ENCODE measurements at regions not wholly inside any gene's neighbourhood (a gene's known extent, or its start where the extent isn't known, plus 50 kb on each side); places are given as distances from the start of the nearest gene placed in this dataset.

DNA sequence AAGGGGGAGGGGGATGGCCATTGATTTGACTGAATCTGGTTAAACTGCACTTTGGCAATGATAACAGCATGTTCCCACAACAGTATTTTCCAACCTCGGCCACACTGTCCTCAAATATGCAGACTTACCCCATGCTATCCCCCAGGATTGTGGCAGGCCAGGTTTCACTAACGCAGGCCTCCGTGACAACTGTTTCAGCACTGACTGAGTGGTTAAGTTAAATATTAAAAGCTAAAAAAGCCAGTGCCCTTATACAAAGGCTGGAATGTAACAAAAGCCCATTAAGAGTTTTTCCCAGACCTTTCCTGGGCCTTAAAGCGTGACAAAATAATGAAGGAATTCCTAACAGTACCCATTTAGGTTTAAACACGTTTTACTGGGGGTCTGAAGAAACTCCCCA lies 202.9 kb downstream of the USP25 start:
- TF ChIP-seq, protein P1, sequence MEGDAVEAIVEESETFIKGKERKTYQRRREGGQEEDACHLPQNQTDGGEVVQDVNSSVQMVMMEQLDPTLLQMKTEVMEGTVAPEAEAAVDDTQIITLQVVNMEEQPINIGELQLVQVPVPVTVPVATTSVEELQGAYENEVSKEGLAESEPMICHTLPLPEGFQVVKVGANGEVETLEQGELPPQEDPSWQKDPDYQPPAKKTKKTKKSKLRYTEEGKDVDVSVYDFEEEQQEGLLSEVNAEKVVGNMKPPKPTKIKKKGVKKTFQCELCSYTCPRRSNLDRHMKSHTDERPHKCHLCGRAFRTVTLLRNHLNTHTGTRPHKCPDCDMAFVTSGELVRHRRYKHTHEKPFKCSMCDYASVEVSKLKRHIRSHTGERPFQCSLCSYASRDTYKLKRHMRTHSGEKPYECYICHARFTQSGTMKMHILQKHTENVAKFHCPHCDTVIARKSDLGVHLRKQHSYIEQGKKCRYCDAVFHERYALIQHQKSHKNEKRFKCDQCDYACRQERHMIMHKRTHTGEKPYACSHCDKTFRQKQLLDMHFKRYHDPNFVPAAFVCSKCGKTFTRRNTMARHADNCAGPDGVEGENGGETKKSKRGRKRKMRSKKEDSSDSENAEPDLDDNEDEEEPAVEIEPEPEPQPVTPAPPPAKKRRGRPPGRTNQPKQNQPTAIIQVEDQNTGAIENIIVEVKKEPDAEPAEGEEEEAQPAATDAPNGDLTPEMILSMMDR (IDR thresholded peaks at IDR 0.05; ENCODE audit: poor library complexity, severe bottlenecking): no peak
- no peaks in the 10 kb centered on the region for H3K9me3 ChIP-seq (ENCODE audit: severe bottlenecking)
- no peak for DNase-seq (ENCODE audit: low spot score)

DNA sequence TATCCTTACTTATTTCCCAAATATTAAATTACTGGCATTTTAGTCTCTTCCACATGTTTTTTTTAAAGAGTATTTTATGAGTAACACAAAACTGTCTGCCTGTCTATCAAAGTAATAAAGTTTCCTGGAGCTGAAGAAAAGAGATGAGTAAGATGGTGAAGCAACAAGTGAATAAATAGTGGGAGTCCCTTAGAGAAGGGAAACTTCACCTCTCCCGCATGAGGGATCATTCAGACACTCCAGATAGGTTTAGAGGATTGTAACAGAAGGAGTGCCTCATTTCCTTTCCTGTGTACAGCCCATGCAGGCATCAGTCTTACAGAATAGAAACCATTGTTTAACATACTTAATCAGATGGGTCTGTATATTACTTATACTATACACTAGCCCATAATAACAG lies 205.7 kb downstream of the USP25 start:
- TF ChIP-seq, protein P1 (IDR thresholded peaks at IDR 0.05; ENCODE audit: poor library complexity, severe bottlenecking): no peak
- Histone ChIP-seq H3K27me3 (ENCODE audit: insufficient read depth, poor library complexity, severe bottlenecking) (no peaks in the 10 kb centered on the region), H3K4me3 (ENCODE audit: severe bottlenecking) (no peak overlapping the region), H3K4me1 (ENCODE audit: insufficient read depth, poor library complexity, severe bottlenecking) (no peaks in the 10 kb centered on the region), H3K9me3 (ENCODE audit: severe bottlenecking) (no peaks in the 10 kb centered on the region), H3K36me3 (ENCODE audit: low read depth) (no peaks in the 10 kb centered on the region), H3K27ac (ENCODE audit: poor library complexity, severe bottlenecking) (no peak overlapping the region)
- ATAC-seq (ENCODE audit: low read depth): peak; percentile 27; the same call in 1 of the 3 replicates
- no peak for DNase-seq (ENCODE audit: low spot score)

More for the DNA sequence above, 202.9 kb downstream of the USP25 start:
- ATAC-seq (ENCODE audit: low read depth): no peak
- H3K4me1 ChIP-seq (ENCODE audit: insufficient read depth, poor library complexity, severe bottlenecking): no peaks in the 10 kb centered on the region
- H3K27me3 ChIP-seq (ENCODE audit: insufficient read depth, poor library complexity, severe bottlenecking): no peaks in the 10 kb centered on the region
- H3K27ac ChIP-seq (ENCODE audit: poor library complexity, severe bottlenecking): no peak overlapping the region
- no peaks in the 10 kb centered on the region for H3K36me3 ChIP-seq (ENCODE audit: low read depth)
- no peak overlapping the region for H3K4me3 ChIP-seq (ENCODE audit: severe bottlenecking)

DNA sequence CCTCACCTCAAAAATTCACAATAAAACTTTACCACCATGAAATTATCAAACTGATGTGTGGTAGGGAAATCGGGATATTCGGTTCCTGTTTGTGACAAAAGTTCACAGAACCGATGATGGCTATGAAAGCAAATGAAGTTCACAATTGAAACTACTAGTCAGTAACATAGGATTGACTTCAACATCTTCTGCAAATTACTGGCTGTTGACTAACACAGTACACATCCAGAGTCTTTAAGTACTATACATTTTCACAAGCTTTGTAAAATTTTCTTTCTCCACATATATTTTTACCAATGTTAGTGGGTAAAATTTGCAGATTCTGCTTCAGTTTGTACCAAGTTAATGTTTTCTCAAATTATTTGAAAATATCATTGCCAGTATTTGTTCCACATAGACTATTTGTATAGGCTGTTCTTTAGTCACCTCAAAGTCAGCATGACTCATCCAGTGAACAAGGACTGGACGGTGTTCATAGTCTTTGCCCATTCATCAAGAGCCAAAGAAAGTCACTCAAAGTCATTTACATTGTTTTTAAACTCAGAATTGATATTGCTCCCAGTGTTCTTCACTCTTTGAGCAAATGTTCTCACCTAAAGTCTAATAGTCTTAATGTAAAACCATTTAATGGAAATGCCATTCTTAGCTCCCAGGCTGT lies 213.4 kb downstream of the USP25 start:
- H3K9me3 ChIP-seq (ENCODE audit: severe bottlenecking): no peaks in the 10 kb centered on the region

DNA sequence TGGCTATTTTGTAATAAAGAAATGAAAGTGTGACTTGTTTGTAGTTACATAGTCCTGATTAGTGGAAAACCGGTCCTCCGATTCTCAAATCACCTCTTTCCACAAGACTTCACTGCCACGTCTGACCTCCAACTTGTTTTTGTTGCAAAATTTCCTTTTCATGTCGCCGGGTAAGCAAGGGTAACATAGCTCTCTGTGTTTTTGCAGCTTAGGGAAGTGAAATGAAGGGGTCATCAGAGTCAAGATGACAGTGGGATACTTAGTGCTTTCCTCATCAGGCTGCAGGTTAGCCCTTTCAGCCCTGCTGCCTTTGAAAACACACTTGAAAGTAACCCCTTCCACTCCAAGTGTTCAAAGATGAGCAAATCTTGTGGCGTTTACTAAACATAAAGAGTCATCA lies 217.9 kb downstream of the USP25 start:
- TF ChIP-seq, protein P1 (IDR thresholded peaks at IDR 0.05; ENCODE audit: poor library complexity, severe bottlenecking): no peak
- Histone ChIP-seq H3K27ac (ENCODE audit: poor library complexity, severe bottlenecking) (no peak overlapping the region), H3K27me3 (ENCODE audit: insufficient read depth, poor library complexity, severe bottlenecking) (peaks cover 25% of the 10 kb centered on the region), H3K4me3 (ENCODE audit: severe bottlenecking) (no peak overlapping the region), H3K4me1 (ENCODE audit: insufficient read depth, poor library complexity, severe bottlenecking) (no peaks in the 10 kb centered on the region), H3K9me3 (ENCODE audit: severe bottlenecking) (no peaks in the 10 kb centered on the region), H3K36me3 (ENCODE audit: low read depth) (no peaks in the 10 kb centered on the region)
- ATAC-seq (ENCODE audit: low read depth) (no peak), DNase-seq (ENCODE audit: low spot score) (no peak)

More for the DNA sequence above, 213.4 kb downstream of the USP25 start:
- peaks cover 25% of the 10 kb centered on the region for H3K27me3 ChIP-seq (ENCODE audit: insufficient read depth, poor library complexity, severe bottlenecking)
- DNase-seq (ENCODE audit: low spot score) (no peak), ATAC-seq (ENCODE audit: low read depth) (peak; percentile 79)
- no peak overlapping the region for H3K27ac ChIP-seq (ENCODE audit: poor library complexity, severe bottlenecking)
- H3K36me3 ChIP-seq (ENCODE audit: low read depth): no peaks in the 10 kb centered on the region
- TF ChIP-seq, protein P1 (IDR thresholded peaks at IDR 0.05; ENCODE audit: poor library complexity, severe bottlenecking): no peak
- no peaks in the 10 kb centered on the region for H3K4me1 ChIP-seq (ENCODE audit: insufficient read depth, poor library complexity, severe bottlenecking)
- H3K4me3 ChIP-seq (ENCODE audit: severe bottlenecking): no peak overlapping the region

DNA sequence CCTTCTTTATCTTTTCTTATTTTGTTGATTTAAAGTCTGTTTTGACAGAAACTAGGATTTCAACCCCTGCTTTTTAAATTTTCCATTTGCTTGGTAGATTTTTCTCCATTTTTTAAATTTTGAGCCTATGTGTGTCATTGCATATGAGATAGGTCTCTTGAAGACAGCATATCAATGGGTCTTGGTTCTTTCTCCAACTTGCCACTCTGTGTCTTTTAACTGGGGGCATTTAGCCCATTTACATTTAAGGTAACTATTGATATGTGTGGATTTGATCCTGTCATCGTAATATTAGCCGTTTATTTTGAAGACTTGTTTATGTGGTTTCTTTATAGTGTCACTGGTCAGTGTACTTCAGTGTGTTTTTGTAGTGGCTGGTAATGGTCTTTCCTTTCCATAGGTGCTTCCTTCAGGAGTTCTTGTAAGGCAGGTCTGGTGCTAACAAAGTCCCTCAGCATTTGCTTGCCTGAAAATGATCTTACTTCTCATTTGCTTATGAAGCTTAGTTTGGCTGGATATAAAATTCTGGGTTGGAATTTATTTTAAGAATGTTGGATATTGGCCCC lies 223.9 kb downstream of the USP25 start:
- no peaks in the 10 kb centered on the region for H3K4me1 ChIP-seq (ENCODE audit: insufficient read depth, poor library complexity, severe bottlenecking)
- no peaks in the 10 kb centered on the region for H3K27me3 ChIP-seq (ENCODE audit: insufficient read depth, poor library complexity, severe bottlenecking)
- ATAC-seq (ENCODE audit: low read depth): no peak
- peaks cover 2% of the 10 kb centered on the region for H3K9me3 ChIP-seq (ENCODE audit: severe bottlenecking)
- no peak overlapping the region for H3K4me3 ChIP-seq (ENCODE audit: severe bottlenecking)
- DNase-seq (ENCODE audit: low spot score): no peak
- no peaks in the 10 kb centered on the region for H3K36me3 ChIP-seq (ENCODE audit: low read depth)
- H3K27ac ChIP-seq (ENCODE audit: poor library complexity, severe bottlenecking): no peak overlapping the region
- TF ChIP-seq, protein P1 (IDR thresholded peaks at IDR 0.05; ENCODE audit: poor library complexity, severe bottlenecking): no peak

Measured in RWPE2 (cell line).